HepG2 (cell line): ENCODE measurements at regions not wholly inside any gene's neighbourhood (a gene's known extent, or its start where the extent isn't known, plus 50 kb on each side); places are given as distances from the start of the nearest gene placed in this dataset.

Experiments used
- ATAC-seq: fragments of 200-7000 bp; cut with Tn5 transposase; 3 replicates; pipeline ENCODE4 v1.9.1; 2020; ENCODE audit warnings: mild to moderate bottlenecking, moderate library complexity
- BruUV-seq: library from RNA; stranded (reverse); fragments of 400-500 nt; replicated peaks from 2 replicates; lab custom pipeline; 2021; lab: Mats Ljungman, UMichigan
- CTCF ChIA-PET: fragments of 300-600 bp; formaldehyde crosslinking; extraction: SDS; loops from one replicate; lab custom pipeline; 2021; ENCODE audit warnings: low total read pairs, inconsistent platforms, low intra/inter-chr PET ratio; lab: Yijun Ruan, JAX
- POLR2A ChIA-PET: fragments of 350-600 bp; sonication (Branson Sonifier 250); formaldehyde crosslinking; loops from one replicate; lab custom pipeline; 2020; ENCODE audit warnings: antibody characterized with exemption, inconsistent platforms; lab: Yijun Ruan, JAX
- DNase-seq: peaks from one replicate; pipeline ENCODE4 v3.0.0-alpha.2; 2015; ENCODE audit warnings: low spot score
- FAIRE-seq: peaks from 3 replicates; lab custom pipeline; 2011; peaks lifted over from hg19 to GRCh38; lab: Jason Lieb, UNC
- H2AFZ ChIP-seq: one replicate; pipeline ENCODE4 v1.6.1; 2011; ENCODE audit warnings: low read length, inconsistent platforms
- H3K27ac ChIP-seq: fragments of 300-600 bp; 3 replicates; pipeline ENCODE4 v1.8.0; 2011; ENCODE audit warnings: mixed run types, mild to moderate bottlenecking, mixed read lengths, low read length, inconsistent platforms; ENCODE audit not compliant: insufficient read depth; ENCODE audit errors: extremely low read length
- H3K27me3 ChIP-seq, 2 experiments: fragments of 200-600 bp in 1 of 2; 2 replicates in 1 of 2; 3 replicates in 1 of 2; pipeline versions ENCODE4 v1.6.0 to v1.8.0; 2011; ENCODE audit warnings: low read length in 2 of 2, mild to moderate bottlenecking in 2 of 2, moderate library complexity in 2 of 2, inconsistent platforms in 1 of 2; ENCODE audit not compliant: insufficient read depth in 2 of 2, control insufficient read depth in 1 of 2
- H3K36me3 ChIP-seq, 2 experiments: fragments of 200-600 bp in 1 of 2; replicated peaks in 1 of 2; 2 replicates in 1 of 2; 3 replicates in 1 of 2; pipeline versions ENCODE4 v1.5.1 to v1.8.0; 2011; ENCODE audit warnings: low read length in 2 of 2, inconsistent platforms in 1 of 2; ENCODE audit not compliant: insufficient read depth in 2 of 2, control insufficient read depth in 1 of 2
- H3K4me1 ChIP-seq: 2 replicates; pipeline ENCODE4 v1.5.1; 2012; ENCODE audit warnings: low read length, inconsistent platforms; ENCODE audit not compliant: insufficient read depth
- H3K4me2 ChIP-seq: 2 replicates; pipeline ENCODE4 v1.6.0; 2011; ENCODE audit warnings: low read depth, low read length, inconsistent platforms
- H3K4me3 ChIP-seq, 3 experiments: fragments of 200-600 bp in 1 of 3; sonication (generic), shearing (Covaris generic) in 1 of 3; replicated peaks in 1 of 3; 2 replicates each; pipeline ENCODE4 v1.5.1; 2011 to 2016; ENCODE audit warnings: low read length in 3 of 3, inconsistent platforms in 2 of 3, low read depth in 2 of 3, mild to moderate bottlenecking in 2 of 3, control low read depth in 1 of 3, mixed read lengths in 1 of 3; ENCODE audit not compliant: insufficient read depth in 1 of 3
- H3K79me2 ChIP-seq: one replicate; pipeline ENCODE4 v1.6.1; 2011; ENCODE audit warnings: low read length, inconsistent platforms; ENCODE audit not compliant: insufficient read depth
- H3K9ac ChIP-seq: 2 replicates; pipeline ENCODE4 v1.6.0; 2011; ENCODE audit warnings: mild to moderate bottlenecking, low read depth, low read length, inconsistent platforms; ENCODE audit not compliant: insufficient read depth
- H3K9me3 ChIP-seq: 2 replicates; pipeline ENCODE4 v1.5.1; 2012; ENCODE audit warnings: mild to moderate bottlenecking, low read length
- H4K20me1 ChIP-seq: 2 replicates; pipeline ENCODE4 v1.6.0; 2011; ENCODE audit warnings: inconsistent platforms, mild to moderate bottlenecking, low read length, moderate library complexity; ENCODE audit not compliant: insufficient read depth
- ATM ChIP-seq: fragments of 450-650 bp; IDR thresholded peaks from 2 replicates; pipeline ENCODE4 v1.7.1; 2017; ENCODE audit warnings: mild to moderate bottlenecking, borderline replicate concordance
- HOXA7 ChIP-seq: sonication (generic); formaldehyde crosslinking; IDR thresholded peaks from 2 replicates; pipeline ENCODE4 v1.8.1; 2022; ENCODE audit warnings: mild to moderate bottlenecking, missing genetic modification reagents, moderate library complexity
- MAFG ChIP-seq: sonication (generic); formaldehyde crosslinking; IDR thresholded peaks from 2 replicates; pipeline ENCODE4 v1.5.1; 2020; ENCODE audit warnings: mild to moderate bottlenecking, missing genetic modification reagents
- ZBTB39 ChIP-seq: sonication (generic); formaldehyde crosslinking; IDR thresholded peaks from 2 replicates; pipeline ENCODE4 v1.5.0; 2020; ENCODE audit warnings: missing genetic modification reagents
- ZBTB43 ChIP-seq: sonication (generic); formaldehyde crosslinking; conservative IDR thresholded peaks from 2 replicates; pipeline ENCODE4 v1.4.0; 2020; ENCODE audit warnings: missing genetic modification reagents
- ZKSCAN5 ChIP-seq: sonication (generic); formaldehyde crosslinking; IDR thresholded peaks from 2 replicates; pipeline ENCODE4 v1.5.1; 2020; ENCODE audit warnings: mild to moderate bottlenecking, missing genetic modification reagents
- ZMYM3 ChIP-seq: sonication (generic); formaldehyde crosslinking; IDR thresholded peaks from 2 replicates; pipeline ENCODE4 v1.5.1; 2020; ENCODE audit warnings: mild to moderate bottlenecking, missing genetic modification reagents
- ZNF225 ChIP-seq: sonication (generic); formaldehyde crosslinking; IDR thresholded peaks from 2 replicates; pipeline ENCODE4 v1.4.0; 2020; ENCODE audit warnings: mild to moderate bottlenecking, missing genetic modification reagents
- ZNF232 ChIP-seq: sonication (generic); formaldehyde crosslinking; IDR thresholded peaks from 2 replicates; pipeline ENCODE4 v1.4.0; 2020; ENCODE audit warnings: missing genetic modification reagents, borderline replicate concordance
- ZNF329 ChIP-seq: sonication (generic); formaldehyde crosslinking; IDR thresholded peaks from 2 replicates; pipeline ENCODE4 v1.9.0; 2021; ENCODE audit warnings: low read depth, mild to moderate bottlenecking, missing genetic modification reagents
- ZNF432 ChIP-seq: sonication (generic); formaldehyde crosslinking; IDR thresholded peaks from 2 replicates; pipeline ENCODE4 v1.5.0; 2020; ENCODE audit warnings: missing genetic modification reagents, mild to moderate bottlenecking, borderline replicate concordance
- ZNF639 ChIP-seq: conservative IDR thresholded peaks from 2 replicates; pipeline ENCODE4 v1.6.1; 2018; ENCODE audit warnings: missing genetic modification reagents
- ZNF788 ChIP-seq: sonication (generic); formaldehyde crosslinking; IDR thresholded peaks from 2 replicates; pipeline ENCODE4 v1.5.0; 2020; ENCODE audit warnings: mild to moderate bottlenecking, missing genetic modification reagents, borderline replicate concordance
- WGBS: methylation state at CpG from one replicate; pipeline ENCODE4 v1.1.6; 2017; ENCODE audit warnings: low lambda C conversion rate; 5-methylcytosine and 5-hydroxymethylcytosine counted together
- in situ Hi-C: cut with HindIII; loops from 2 replicates; pipeline ENCODE4 v1.10.0; 2017; ENCODE audit warnings: low pct_unique_long_range_greater_than_20kb; ENCODE audit not compliant: extremely low pct_ligation_motif_present
- intact Hi-C: fragments of 100-400 bp; cut with micrococcal nuclease; formaldehyde crosslinking; loops from one replicate; pipeline ENCODE4 v1.10.0; 2022; ENCODE audit not compliant: unreplicated experiment

GRCh38 chr9:129385211-129385934 is 207.3 kb upstream of the IER5L start:
- Histone ChIP-seq H3K36me3 (no peaks in the 10 kb centered on the region), H3K9me3 (no peaks in the 10 kb centered on the region), H3K4me1 (peaks cover 11% of the 10 kb centered on the region; the same call in 1 of the 2 replicates), H3K9ac (no peak overlapping the region), H3K27me3 (peaks cover 3 to 9% of the 10 kb centered on the region in 2 experiments; a peak in 3 of 5 replicates), H4K20me1 (no peaks in the 10 kb centered on the region), H3K79me2 (no peaks in the 10 kb centered on the region), H3K4me2 (no peak overlapping the region), H3K4me3 (no peak overlapping the region), H2AFZ (no peak overlapping the region), H3K27ac (no peak overlapping the region)
- TF ChIP-seq ZNF432 (CRISPR knock-in tag), result no peak
- no peak for TF ChIP-seq ZNF232 (CRISPR knock-in tag)
- no peak for TF ChIP-seq ZKSCAN5 (CRISPR knock-in tag)
- peak; percentile 99 for TF ChIP-seq ZNF329
- no peak for TF ChIP-seq ZNF788 (CRISPR knock-in tag)
- 0 out of 2 replicates have a peak, but pooled peaks have one; percentile 29 for TF ChIP-seq ZMYM3 (CRISPR knock-in tag)
- TF ChIP-seq ATM, result no peak
- TF ChIP-seq MAFG (CRISPR knock-in tag), result no peak
- TF ChIP-seq ZNF225 (CRISPR knock-in tag), result no peak
- no peak for TF ChIP-seq HOXA7 (CRISPR knock-in tag)
- TF ChIP-seq ZBTB43 (CRISPR knock-in tag), result no peak
- TF ChIP-seq ZBTB39 (CRISPR knock-in tag), result no peak
- no peak for TF ChIP-seq ZNF639 (CRISPR knock-in tag)
- CTCF ChIA-PET, result no interaction called here
- WGBS, result 71% methylated on average over 10 of the region's 11 CpGs
- DNase-seq (no peak), ATAC-seq (no peak), FAIRE-seq (no peak)
- POLR2A ChIA-PET, result no interaction called here
- intact Hi-C loops (no loop called here), in situ Hi-C loops (no loop called here)
- no TSS peak for BruUV-seq
